Right ventricle myocardium inferior (tissue), 1 donor: ENCODE measurements at regions not wholly inside any gene's neighbourhood (a gene's known extent, or its start where the extent isn't known, plus 50 kb on each side); places are given as distances from the start of the nearest gene placed in this dataset.
A peak's percentile ranks its signal among the peaks of the same experiment; 100 is the strongest.
"Not testable (repeated sequence)": the region's sequence is repeated elsewhere in the genome, so short reads cannot be mapped to it uniquely, and the experiment has no call there.

Experiments
- ATAC-seq: fragments of 200-7000 bp; cut with Tn5 transposase; one replicate; pipeline ENCODE4 v1.9.1; 2020; ENCODE audit warnings: mild to moderate bottlenecking, moderate library complexity
- DNase-seq: peaks from one replicate; pipeline ENCODE4 v3.0.0; 2021; ENCODE audit errors: missing footprints
- intact Hi-C: fragments of 100-400 bp; cut with DNase I; formaldehyde crosslinking; loops from one replicate; pipeline ENCODE4 v1.11.0; 2022
- donor health status: DM: no; HTN: yes; CAD: no; lungs with severe emphysema.

DNA sequence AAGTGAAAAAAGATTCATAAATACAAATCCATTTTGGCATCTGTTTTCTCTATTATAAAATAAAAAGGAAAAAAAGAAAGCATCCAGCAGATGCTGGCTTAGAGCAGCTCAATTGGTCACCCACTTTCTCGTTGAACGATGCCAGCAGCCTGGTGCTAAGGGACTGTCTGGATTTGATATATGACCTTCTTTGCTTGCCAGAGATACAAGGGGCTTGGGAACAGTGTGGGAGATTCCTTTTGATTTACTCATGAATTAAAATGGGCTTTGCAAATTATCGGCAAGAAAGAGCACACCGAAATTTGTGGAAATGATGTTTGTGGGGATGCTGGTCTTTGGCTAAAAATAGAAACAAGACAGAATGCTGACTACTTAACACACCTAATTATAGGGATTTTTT lies 210.3 kb upstream of the STT3B start:
- ATAC-seq = no peak
- intact Hi-C loops = no loop called here
- no peak for DNase-seq

DNA sequence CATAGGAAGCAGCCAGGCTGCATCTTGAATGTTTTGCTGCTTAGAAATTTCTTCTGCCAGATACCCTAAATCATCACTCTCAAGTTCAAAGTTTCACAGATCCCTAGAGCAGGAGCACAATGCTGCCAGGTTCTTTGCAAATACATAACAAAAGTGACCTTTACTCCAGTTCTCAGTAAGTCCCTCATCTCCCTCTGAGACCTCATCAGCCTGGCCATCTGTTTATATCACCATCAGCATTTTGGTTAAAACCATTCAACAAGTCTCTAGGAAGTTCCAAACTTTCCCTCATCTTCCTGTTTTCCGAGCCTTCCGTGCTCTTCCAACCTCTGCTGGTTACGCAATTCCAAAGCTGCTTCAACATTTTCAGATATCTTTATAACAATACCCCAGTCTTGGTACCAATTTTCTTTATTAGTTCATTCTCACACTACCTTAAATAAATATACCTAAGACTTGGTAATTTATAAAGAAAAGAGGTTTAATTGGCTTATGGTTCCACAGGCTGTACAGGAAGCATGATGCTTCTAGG lies 204.8 kb upstream of the STT3B start:
- intact Hi-C loops, ATAC-seq, DNase-seq: not testable (repeated sequence)

DNA sequence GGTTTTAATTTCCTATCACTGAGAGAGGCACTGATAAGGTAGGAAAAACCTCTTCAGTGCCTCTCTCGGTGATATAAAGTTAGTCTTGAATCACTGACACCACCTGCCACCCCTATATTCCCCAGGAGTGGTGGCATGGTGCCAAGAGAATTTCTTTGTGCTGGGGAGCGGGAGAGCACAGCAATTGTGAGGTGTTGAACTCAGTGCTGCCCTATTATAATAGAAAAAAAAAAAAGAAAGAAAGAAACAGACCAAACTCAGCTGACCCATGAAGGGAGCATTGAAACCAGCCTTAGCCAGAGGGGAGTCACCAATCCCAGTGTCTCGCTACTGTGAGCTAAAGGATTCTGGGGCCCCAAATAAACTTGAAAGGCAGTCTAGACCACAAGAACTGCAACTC lies 201.4 kb upstream of the STT3B start:
- DNase-seq (no peak), ATAC-seq (no peak)
- intact Hi-C loops = no loop called here

DNA sequence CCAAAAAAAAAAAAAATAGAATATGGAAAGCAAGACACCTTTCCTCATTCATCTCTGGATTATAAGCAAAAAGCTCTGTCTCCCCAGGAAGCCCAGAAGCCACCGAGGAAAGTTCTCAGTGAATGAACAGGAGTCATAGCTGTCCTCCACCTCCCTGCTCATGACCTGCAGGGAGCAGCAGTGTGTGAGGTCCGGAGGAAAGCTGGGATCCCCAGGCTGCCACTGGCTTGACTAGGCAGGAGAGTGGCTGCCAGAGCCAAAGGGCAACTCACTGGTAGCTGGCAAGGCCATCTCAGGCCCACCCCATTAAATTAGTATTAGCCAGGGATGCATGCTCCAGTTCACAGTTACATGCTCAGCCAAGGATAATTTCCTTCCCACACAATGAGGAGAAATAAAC lies 191.6 kb upstream of the STT3B start:
- intact Hi-C loops = no loop called here
- DNase-seq (no peak), ATAC-seq (no peak)

DNA sequence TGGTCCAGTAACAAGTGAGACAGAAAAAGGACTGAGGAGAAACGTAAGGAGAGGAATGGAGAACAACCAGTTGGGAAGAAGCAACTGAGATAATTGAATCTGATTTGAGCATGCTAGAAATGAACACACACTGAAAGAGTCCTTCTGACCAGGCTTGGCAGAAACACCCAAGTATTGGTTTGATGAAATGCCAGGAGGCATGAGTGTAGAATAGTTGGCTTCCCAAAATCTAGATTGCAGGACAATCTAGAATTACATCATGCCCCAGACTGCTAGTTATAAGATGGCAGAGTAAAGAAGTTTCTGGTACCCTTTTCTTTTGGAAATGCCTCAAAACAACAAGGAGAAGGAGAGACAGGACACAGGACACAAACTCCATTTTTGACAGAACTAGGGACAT lies 189.7 kb upstream of the STT3B start:
- intact Hi-C loops = no loop called here
- no peak for ATAC-seq
- DNase-seq = no peak

DNA sequence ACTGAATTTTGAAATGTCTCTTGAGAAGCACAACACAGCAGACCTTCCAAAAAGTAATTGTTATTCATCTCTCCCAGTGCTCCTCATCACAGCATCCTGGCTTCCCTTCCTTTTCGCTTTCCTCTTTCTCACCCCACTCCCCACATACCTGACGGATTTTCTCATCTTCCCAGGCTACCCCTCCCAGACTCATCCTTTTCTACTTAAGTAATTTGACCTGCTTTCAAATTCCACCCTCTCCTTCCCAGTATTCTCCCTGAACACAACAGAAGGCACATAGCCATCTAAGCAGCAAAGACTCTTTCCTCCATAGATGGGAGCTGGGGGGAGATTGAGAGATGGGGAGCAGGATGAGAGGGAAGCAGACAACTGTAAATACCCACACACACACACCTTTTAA lies 187.1 kb upstream of the STT3B start:
- no peak for DNase-seq
- no peak for ATAC-seq
- intact Hi-C loops = no loop called here

DNA sequence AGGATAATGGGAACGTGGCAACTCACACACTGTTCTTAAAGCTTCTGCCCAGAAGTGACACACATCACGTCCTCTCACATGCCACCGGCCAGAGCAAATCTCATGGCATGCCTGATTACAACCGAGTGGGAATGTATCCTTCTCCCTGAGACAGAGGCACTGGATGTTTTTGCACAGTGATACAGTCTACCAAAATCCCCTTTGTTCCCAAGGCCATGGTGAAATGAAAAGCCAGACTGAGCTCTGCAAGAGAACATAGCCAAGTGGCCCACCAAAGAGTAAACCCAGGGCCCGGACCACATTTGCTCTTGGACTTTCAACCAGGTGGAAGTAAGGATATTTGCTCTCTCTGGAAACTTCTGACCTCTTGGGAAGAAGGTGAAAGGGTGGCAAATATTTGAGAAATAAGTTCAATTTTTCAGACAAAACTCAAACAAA lies 186.2 kb upstream of the STT3B start:
- no peak for DNase-seq
- intact Hi-C loops = no loop called here
- no peak for ATAC-seq

DNA sequence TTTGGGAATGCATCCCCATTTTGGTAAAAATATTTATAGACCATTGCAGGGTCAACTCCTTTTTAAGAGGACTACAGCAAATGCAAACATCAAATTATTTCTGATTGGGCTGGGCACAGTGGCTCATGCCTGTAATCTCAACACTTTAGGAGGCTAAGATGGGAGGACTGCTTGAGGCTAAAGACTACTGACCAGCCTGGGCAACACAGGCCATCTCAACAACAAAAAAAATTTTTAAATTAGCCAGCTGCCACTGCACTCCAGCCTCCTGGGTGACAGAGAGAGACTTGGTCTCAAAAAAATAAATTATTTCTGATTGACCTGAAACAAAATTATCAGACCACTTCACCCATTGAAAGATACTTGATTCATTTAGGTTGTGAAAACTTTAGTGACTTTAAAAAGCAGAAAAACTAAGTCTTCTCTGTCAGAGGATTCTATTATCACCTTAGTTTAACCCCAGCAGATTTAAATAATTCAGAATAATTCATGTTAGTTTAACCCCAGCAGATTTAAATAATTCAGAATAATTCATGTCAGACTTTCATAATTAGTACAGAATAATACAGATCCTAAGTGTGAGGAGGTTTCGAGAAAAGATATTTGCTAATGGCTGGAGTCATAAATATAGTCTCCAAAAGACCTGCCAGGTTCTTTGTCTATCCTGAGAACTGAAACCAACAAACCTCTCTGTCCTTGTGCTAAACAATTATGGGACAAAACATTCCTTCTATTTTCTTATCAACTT lies 183.6 kb upstream of the STT3B start:
- no peak for ATAC-seq
- intact Hi-C loops = no loop called here
- DNase-seq = no peak

DNA sequence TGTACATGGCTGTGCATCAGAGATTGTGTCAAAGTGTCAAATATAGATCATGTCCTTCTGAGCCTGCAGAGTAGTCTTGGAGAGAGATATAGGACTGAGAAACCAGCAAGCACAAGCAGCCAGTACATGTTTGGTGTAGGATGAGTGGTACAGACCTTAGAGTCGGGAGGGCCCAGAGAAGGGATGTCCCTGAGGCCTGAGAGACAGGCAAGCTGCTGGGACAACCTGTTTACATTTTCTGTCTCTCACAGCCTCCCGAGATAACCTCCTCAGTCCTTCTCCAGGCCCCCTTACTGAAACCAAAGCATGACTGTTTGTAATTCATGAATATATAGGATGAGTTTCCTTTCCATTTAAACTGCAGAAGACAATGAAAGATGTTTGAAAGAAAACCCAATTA lies 182.4 kb upstream of the STT3B start:
- no peak for ATAC-seq
- intact Hi-C loops = no loop called here
- DNase-seq = no peak

DNA sequence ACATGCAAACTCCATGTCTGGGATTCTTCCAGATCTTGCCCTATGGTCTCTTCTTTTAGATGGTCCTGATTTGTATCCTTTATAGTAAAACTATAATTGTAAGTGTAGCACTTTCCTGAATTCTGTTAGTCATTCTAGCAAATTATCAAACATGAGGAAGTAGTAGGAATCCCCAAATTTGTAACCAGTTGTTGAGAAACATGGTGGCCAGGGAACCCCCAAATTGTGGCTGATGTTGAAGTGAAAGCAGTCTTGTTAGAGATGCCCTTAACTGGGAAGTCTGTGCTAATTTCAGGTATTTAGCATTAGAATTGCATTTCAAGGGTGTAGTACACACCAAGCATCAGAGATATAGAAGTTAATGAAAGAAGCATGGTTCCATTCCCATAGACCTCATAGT lies 180.4 kb upstream of the STT3B start:
- no peak for ATAC-seq
- intact Hi-C loops = no loop called here

DNA sequence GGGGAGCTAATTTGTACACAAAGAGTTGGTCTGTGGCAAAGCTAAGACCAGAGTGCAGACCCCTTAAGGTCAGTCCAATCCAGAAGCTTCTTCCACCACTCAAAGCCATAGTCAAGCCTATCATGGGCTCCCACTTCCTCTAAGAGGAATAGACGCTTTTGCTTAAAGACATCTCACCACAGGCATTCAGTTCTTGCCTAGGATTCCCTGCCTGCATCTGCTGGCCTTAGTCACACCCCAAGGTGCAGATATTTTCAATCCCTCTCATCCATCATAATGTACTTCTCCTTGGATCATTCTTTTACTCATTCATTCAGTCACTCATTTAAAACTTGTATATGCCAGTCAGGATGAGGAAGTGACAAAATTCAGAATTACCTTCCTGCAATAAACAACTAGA lies 179.6 kb upstream of the STT3B start:
- DNase-seq = no peak
- ATAC-seq = no peak
- intact Hi-C loops = no loop called here

More for the DNA sequence above, 180.4 kb upstream of the STT3B start:
- no peak for DNase-seq

DNA sequence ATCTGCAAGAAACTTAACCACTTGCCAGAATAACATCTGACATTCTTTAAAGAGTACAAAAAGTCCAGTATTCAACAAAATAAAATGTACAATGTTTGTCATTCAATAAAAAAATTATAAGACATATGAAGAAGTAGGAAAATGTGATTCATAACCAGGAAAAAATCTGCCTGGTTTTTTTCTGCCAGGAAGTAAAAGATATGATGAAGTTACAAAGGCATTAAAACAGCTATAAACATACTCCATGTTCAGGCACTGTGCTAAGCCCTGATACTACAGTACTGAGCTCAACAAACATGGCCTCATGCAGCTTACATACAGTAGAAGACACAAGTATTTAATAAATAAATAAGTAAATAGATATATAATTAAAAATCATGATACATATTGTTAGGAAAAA lies 178.4 kb upstream of the STT3B start:
- DNase-seq = no peak
- no peak for ATAC-seq
- intact Hi-C loops = no loop called here

DNA sequence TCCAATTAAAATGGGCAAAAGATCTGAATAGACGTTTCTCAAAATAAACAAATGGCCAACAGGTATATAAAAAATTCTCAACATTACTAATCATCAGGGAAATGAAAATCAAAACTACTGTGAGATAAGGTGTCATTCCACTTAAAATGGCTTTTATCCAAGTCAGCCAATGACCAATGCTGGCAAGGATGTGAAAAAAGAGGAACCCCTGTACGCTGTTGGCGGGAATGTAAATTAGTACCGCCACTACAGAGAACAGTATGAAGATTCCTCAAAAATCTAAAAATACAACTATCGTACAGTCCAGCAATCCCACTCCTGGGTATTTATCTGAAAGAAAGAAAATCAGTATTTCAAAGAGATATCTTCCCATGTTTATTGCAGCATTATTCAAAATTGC lies 176.9 kb upstream of the STT3B start:
- ATAC-seq (no peak), DNase-seq (no peak)
- intact Hi-C loops = no loop called here

DNA sequence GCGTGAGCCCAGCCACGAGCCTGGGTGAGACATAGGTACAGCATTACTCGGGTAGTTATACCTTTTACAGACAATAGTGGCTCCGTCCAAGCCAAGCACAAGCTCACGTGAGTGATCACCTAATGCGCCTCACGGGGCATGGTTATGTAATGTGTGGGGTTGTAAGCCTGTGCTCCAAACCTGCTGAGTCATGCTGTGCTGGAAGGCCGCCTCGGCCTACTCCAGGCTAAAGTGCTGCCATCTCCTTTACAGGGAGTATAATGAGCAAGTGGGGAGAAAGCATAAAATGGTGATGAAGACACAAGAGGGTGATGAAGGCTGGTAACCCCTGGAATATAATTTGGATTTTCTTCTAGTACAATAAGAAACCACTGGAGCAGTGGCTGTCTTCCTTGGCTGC lies 175.8 kb upstream of the STT3B start:
- intact Hi-C loops = no loop called here
- ATAC-seq (no peak), DNase-seq (peak; percentile 62)

DNA sequence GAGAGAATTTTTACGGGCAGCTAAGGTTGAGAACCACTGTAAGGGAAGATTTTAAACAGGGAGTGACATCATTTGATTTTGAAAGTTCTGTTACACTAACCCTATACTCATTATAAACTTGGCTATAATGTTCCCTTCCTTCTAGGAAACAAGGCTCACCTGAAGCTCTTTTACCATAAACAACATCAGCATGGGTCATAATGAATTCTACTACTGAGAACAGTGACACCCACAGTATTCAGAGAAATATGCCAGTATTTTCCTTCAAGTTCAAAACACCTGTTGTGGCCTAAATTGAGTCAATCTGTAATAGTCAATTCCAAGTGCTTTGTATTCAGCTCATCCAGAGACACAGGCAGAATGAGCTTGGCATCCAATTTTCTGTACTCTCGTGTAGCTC lies 175.3 kb upstream of the STT3B start:
- intact Hi-C loops = no loop called here
- DNase-seq (no peak), ATAC-seq (no peak)

DNA sequence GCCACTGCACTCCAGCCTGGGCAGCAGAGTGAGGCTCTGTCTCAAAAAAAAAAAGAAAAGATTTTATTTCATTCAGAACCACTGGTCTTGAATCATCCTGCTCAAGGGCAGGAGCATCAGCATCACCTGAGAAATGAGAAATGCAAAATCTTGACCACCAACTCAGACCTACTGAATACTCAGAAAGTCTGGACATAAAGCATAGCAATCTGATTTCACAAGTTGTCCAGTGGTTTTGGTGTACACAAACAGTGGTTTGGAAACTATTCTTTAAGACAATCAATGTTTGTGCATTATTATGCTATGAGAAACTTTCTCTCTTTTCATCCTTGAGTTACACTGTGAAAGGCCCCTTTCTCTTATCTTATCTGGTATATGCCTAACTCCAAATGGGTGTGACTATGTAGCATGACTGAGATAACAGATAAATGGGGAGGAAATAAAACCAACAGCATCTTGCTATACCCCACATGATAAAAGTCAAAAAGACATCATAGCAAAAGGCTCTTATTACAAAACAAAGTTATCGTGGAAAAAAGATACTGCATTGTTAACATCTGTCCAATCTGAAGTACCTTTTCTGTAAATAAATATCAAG lies 174.2 kb upstream of the STT3B start:
- no peak for ATAC-seq
- DNase-seq = no peak
- intact Hi-C loops = no loop called here

DNA sequence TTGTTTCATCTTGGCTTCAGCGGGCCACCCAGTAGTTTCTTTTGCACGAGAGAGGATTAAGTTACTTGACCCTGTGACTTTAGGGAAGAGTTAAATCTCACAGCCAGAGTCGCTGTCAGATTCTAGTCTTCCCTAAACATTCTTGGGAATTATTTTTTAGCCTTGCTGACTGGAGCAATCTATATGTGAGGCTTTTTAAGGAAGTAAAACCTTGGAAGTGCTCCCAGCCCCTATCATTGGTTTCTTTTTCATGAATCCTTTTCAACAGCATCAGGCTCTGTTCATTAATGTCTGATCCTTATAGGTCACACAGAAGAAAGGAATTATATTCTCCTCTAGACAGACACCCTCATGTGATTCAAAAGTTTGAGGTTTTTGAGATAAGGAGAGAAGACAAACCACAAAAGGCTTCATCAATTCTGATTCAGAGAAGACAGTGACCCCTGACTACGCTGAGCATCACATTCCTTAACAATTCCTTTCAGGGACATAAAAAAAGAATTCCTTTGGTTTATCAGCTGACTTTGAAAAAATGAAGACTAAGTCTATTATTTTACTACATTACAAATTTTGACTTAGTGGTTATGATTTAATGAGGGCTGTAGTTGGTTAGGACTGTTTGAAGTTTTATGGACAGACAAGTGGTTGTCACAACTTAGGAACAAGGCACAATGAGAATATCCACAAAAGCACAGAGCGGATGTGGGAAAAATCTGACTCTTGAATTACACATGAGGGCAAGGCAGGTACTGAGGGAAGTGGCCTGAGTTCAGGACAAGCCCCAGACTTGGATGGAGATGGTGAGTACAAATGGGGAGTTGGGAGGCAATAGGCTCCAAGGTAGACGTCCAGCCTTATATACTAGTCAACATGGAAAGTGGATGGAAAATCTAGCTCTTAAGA lies 171.1 kb upstream of the STT3B start:
- ATAC-seq (no peak), DNase-seq (no peak)
- intact Hi-C loops = no loop called here

DNA sequence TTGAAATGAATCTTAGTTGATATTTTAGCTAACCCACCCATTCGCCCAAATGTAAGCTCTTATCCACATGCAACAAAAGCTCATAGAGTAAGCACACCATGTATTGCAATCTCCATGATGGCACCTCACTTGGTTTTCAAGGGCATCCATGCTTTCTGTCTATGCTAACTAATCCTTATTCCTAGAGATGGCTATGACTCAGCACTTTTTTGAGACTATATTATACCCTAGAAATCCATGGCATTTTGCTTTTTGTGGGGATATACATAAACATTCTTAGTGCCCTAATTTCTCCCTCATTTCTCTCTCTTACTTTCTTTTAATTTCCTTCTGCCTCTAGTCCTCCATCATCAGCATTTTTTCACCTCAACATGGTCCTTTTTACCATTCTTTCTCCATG lies 168.5 kb upstream of the STT3B start:
- no peak for DNase-seq
- no peak for ATAC-seq
- intact Hi-C loops = no loop called here

DNA sequence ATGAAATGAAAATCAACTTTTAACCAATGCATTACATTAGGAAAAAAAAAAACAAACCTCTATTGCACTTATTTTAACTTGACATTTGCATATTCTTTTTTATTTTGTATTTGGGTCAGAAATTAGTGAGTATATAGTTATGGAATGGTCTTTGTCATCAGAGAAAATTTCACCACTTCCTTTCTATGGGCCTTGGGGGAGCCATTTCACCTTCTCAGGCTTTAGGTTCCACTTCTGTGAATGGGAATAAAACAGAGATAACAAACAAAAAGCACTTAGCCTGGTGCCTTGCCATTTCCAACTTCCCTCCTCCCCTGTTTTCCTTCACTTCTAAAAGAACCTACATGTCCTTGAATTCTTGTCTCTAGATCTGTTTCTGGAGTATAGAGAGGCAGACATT lies 168.0 kb upstream of the STT3B start:
- ATAC-seq (no peak), DNase-seq (no peak)
- intact Hi-C loops = no loop called here

DNA sequence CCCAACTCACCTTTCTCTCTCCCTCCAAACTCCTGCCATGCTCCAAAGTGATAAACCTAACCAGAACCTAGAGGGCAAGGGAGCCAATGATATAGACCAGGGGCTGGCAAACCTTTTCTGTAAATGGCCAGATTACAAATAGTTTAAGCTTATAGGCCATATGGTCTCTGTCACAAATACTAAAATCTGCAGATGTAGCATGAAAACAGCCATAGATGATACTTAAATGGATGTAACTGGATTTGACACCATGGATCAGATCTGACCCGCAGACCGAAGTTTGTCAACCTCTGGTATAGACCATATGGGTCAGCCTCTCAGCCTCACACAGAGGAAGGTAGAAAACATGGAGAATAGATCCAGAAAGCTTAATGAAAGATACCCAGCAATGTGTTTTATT lies 165.2 kb upstream of the STT3B start:
- intact Hi-C loops = no loop called here
- ATAC-seq (no peak), DNase-seq (no peak)
